Stomach (tissue), 4 donors: ENCODE measurements at regions not wholly inside any gene's neighbourhood (a gene's known extent, or its start where the extent isn't known, plus 50 kb on each side); places are given as distances from the start of the nearest gene placed in this dataset.

Source experiments
- CTCF ChIP-seq, 7 experiments: fragments of 450-650 bp in 4 of 7; fragments of 200-600 bp in 3 of 7; sonication (generic) in 3 of 7; IDR thresholded peaks; one replicate each; pipeline ENCODE4 v1.5.1; 2016 to 2019; ENCODE audit warnings: antibody characterized with exemption in 7 of 7, control low read depth in 2 of 7, mild to moderate bottlenecking in 1 of 7
- POLR2A ChIP-seq, 4 donors: fragments of 450-650 bp; IDR thresholded peaks; one replicate each; pipeline ENCODE4 v1.6.1; 2016; ENCODE audit warnings: antibody characterized with exemption in 4 of 4, control low read depth in 2 of 4, mild to moderate bottlenecking in 1 of 4, moderate library complexity in 1 of 4

DNA sequence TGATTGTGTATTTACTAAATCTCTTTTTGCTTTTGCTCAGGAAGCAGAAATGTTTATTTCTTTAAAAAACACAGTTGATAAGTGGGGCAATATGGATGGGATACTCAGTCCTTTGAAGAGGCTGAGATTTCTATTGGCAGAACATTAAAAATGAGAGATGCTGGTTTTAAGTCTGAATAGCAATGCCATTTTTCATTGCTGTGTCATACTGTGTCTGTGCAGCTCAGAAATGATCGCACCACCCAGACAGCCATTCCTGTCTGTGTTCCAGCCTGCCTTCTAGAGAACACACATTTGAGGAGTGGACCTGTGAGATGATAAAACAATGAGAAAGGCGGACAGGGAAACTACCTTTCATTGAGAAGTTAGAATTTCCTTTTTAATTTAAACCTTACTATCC lies 231.2 kb upstream of the USP24 start:
- TF ChIP-seq POLR2A (IDR thresholded peaks at IDR 0.05) = no peak
- TF ChIP-seq CTCF (IDR thresholded peaks at IDR 0.05) = no peak
